HEK293 (cell line): ENCODE measurements at regions not wholly inside any gene's neighbourhood (a gene's known extent, or its start where the extent isn't known, plus 50 kb on each side); places are given as distances from the start of the nearest gene placed in this dataset.

Source experiments
- CTCF ChIA-PET: fragments of 350-600 bp; formaldehyde crosslinking; extraction: SDS; loops from one replicate; lab custom pipeline; 2021; ENCODE audit warnings: antibody characterized with exemption; lab: Yijun Ruan, JAX
- POLR2A ChIA-PET: fragments of 300-600 bp; formaldehyde crosslinking; extraction: SDS; loops from one replicate; lab custom pipeline; 2020; ENCODE audit warnings: antibody characterized with exemption, inconsistent platforms; lab: Yijun Ruan, JAX
- H3K27ac ChIP-seq: fragments of 200-500 bp; sonication (Bioruptor generic); 2 replicates; pipeline ENCODE4 v1.5.1; 2014; ENCODE audit warnings: low read depth, low read length, control low read depth, inconsistent platforms; ENCODE audit errors: extremely low read depth
- H3K36me3 ChIP-seq, 2 experiments: fragments of 200-500 bp in 1 of 2; sonication (Bioruptor generic) in 1 of 2; 1 replicate in 1 of 2; 2 replicates in 1 of 2; pipeline ENCODE4 v1.5.1; 2014 to 2017; ENCODE audit warnings: inconsistent platforms in 2 of 2, low read length in 2 of 2; ENCODE audit not compliant: control insufficient read depth in 2 of 2, insufficient read depth in 1 of 2
- H3K4me1 ChIP-seq: fragments of 200-500 bp; sonication (Bioruptor generic); 2 replicates; pipeline ENCODE4 v1.5.1; 2014; ENCODE audit warnings: mild to moderate bottlenecking, low read length, inconsistent platforms; ENCODE audit not compliant: control insufficient read depth, insufficient read depth
- H3K4me3 ChIP-seq: 2 replicates; pipeline ENCODE4 v1.5.1; 2011; ENCODE audit warnings: low read depth, mild to moderate bottlenecking, control low read depth, low read length, moderate library complexity
- H3K9me3 ChIP-seq: fragments of 200-500 bp; sonication (Bioruptor generic); 2 replicates; pipeline ENCODE4 v1.5.1; 2014; ENCODE audit warnings: low read depth, low read length, inconsistent platforms; ENCODE audit not compliant: control insufficient read depth, insufficient read depth
- EGR2 ChIP-seq: fragments of 450-650 bp; formaldehyde crosslinking; IDR thresholded peaks from 2 replicates; pipeline ENCODE4 v1.5.1; 2016; ENCODE audit warnings: low read depth, missing biosample characterization, missing genetic modification characterization
- GLI2 ChIP-seq: fragments of 450-650 bp; formaldehyde crosslinking; IDR thresholded peaks from 2 replicates; pipeline ENCODE4; 2017; ENCODE audit warnings: missing biosample characterization, missing genetic modification characterization, low read depth, borderline replicate concordance
- KLF8 ChIP-seq: fragments of 450-650 bp; formaldehyde crosslinking; IDR thresholded peaks from 2 replicates; pipeline ENCODE4 v1.5.1; 2016; ENCODE audit warnings: missing biosample characterization, missing genetic modification characterization
- SALL2 ChIP-seq: fragments of 450-650 bp; formaldehyde crosslinking; IDR thresholded peaks from 2 replicates; pipeline ENCODE4 v1.5.0; 2017; ENCODE audit warnings: missing biosample characterization, mild to moderate bottlenecking, missing genetic modification characterization, borderline replicate concordance
- SP7 ChIP-seq: fragments of 450-650 bp; formaldehyde crosslinking; IDR thresholded peaks from 2 replicates; pipeline ENCODE4 v1.5.1; 2016; ENCODE audit warnings: missing biosample characterization, missing genetic modification characterization
- ZBTB20 ChIP-seq: fragments of 450-650 bp; formaldehyde crosslinking; IDR thresholded peaks from 2 replicates; pipeline ENCODE4 v1.5.1; 2016; ENCODE audit warnings: missing biosample characterization, missing genetic modification characterization
- ZBTB48 ChIP-seq: fragments of 450-650 bp; formaldehyde crosslinking; IDR thresholded peaks from 2 replicates; pipeline ENCODE4 v1.5.1; 2016; ENCODE audit warnings: missing biosample characterization, missing genetic modification characterization
- ZFP69B ChIP-seq: fragments of 450-650 bp; formaldehyde crosslinking; IDR thresholded peaks from 2 replicates; pipeline ENCODE4 v1.5.1; 2016; ENCODE audit warnings: missing biosample characterization, missing genetic modification characterization
- ZNF114 ChIP-seq: fragments of 450-650 bp; formaldehyde crosslinking; IDR thresholded peaks from 2 replicates; pipeline ENCODE4 v1.5.0; 2017; ENCODE audit warnings: missing biosample characterization, missing genetic modification characterization
- ZNF211 ChIP-seq: fragments of 450-650 bp; formaldehyde crosslinking; IDR thresholded peaks from 2 replicates; pipeline ENCODE4 v1.5.1; 2016; ENCODE audit warnings: low read depth, missing biosample characterization, missing genetic modification characterization
- ZNF223 ChIP-seq: fragments of 450-650 bp; formaldehyde crosslinking; IDR thresholded peaks from 2 replicates; pipeline ENCODE4 v1.5.1; 2016; ENCODE audit warnings: missing biosample characterization, missing genetic modification characterization
- ZNF292 ChIP-seq: fragments of 450-650 bp; formaldehyde crosslinking; IDR thresholded peaks from 2 replicates; pipeline ENCODE4 v1.5.1; 2016; ENCODE audit warnings: low read depth, missing biosample characterization, missing genetic modification characterization, borderline replicate concordance
- ZNF311 ChIP-seq: fragments of 450-650 bp; formaldehyde crosslinking; IDR thresholded peaks from 2 replicates; pipeline ENCODE4 v1.5.1; 2017; ENCODE audit warnings: missing biosample characterization, missing genetic modification characterization, borderline replicate concordance
- ZNF362 ChIP-seq: fragments of 450-650 bp; formaldehyde crosslinking; IDR thresholded peaks from 2 replicates; pipeline ENCODE4 v1.5.1; 2016; ENCODE audit warnings: missing biosample characterization, missing genetic modification characterization
- ZNF394 ChIP-seq: fragments of 450-650 bp; formaldehyde crosslinking; IDR thresholded peaks from 2 replicates; pipeline ENCODE4 v1.5.1; 2016; ENCODE audit warnings: missing biosample characterization, missing genetic modification characterization, mild to moderate bottlenecking, moderate library complexity, borderline replicate concordance
- ZNF426 ChIP-seq: fragments of 450-650 bp; formaldehyde crosslinking; IDR thresholded peaks from 2 replicates; pipeline ENCODE4 v1.5.1; 2017; ENCODE audit warnings: missing biosample characterization, missing genetic modification characterization, mild to moderate bottlenecking, inconsistent platforms, moderate library complexity
- ZNF473 ChIP-seq: fragments of 450-650 bp; formaldehyde crosslinking; IDR thresholded peaks from 2 replicates; pipeline ENCODE4 v1.5.1; 2017; ENCODE audit warnings: missing biosample characterization, missing genetic modification characterization
- ZNF48 ChIP-seq: fragments of 450-650 bp; formaldehyde crosslinking; IDR thresholded peaks from 2 replicates; pipeline ENCODE4 v1.5.1; 2016; ENCODE audit warnings: missing biosample characterization, missing genetic modification characterization
- ZNF529 ChIP-seq: fragments of 450-650 bp; formaldehyde crosslinking; IDR thresholded peaks from 2 replicates; pipeline ENCODE4 v1.5.1; 2017; ENCODE audit warnings: missing genetic modification characterization, missing biosample characterization; ENCODE audit not compliant: insufficient replicate concordance
- ZNF548 ChIP-seq: fragments of 450-650 bp; formaldehyde crosslinking; IDR thresholded peaks from 2 replicates; pipeline ENCODE4 v1.5.1; 2016; ENCODE audit warnings: missing biosample characterization, missing genetic modification characterization
- ZNF571 ChIP-seq: fragments of 450-650 bp; formaldehyde crosslinking; IDR thresholded peaks from 2 replicates; pipeline ENCODE4 v1.5.0; 2017; ENCODE audit warnings: missing biosample characterization, missing genetic modification characterization
- ZNF654 ChIP-seq: fragments of 450-650 bp; formaldehyde crosslinking; IDR thresholded peaks from 2 replicates; pipeline ENCODE4 v1.5.1; 2016; ENCODE audit warnings: low read depth, missing biosample characterization, missing genetic modification characterization
- ZNF76 ChIP-seq: fragments of 450-650 bp; formaldehyde crosslinking; IDR thresholded peaks from 2 replicates; pipeline ENCODE4; 2016; ENCODE audit warnings: low read depth, missing biosample characterization, missing genetic modification characterization, borderline replicate concordance
- ZNF785 ChIP-seq: fragments of 450-650 bp; formaldehyde crosslinking; IDR thresholded peaks from 2 replicates; pipeline ENCODE4 v1.5.1; 2016; ENCODE audit warnings: missing biosample characterization, missing genetic modification characterization
- ZNF791 ChIP-seq: fragments of 450-650 bp; formaldehyde crosslinking; IDR thresholded peaks from 2 replicates; pipeline ENCODE4 v1.5.1; 2016; ENCODE audit warnings: missing biosample characterization, missing genetic modification characterization
- ZSCAN23 ChIP-seq: fragments of 450-650 bp; formaldehyde crosslinking; IDR thresholded peaks from 2 replicates; pipeline ENCODE4 v1.5.1; 2016; ENCODE audit warnings: missing biosample characterization, missing genetic modification characterization
- TF ChIP-seq, protein P1 (sequence below): IDR thresholded peaks from 2 replicates; pipeline ENCODE4 v1.6.1; 2011; ENCODE audit warnings: mild to moderate bottlenecking, low read depth, low read length, borderline replicate concordance
- TF ChIP-seq, protein P2 (sequence below): fragments of 450-650 bp; formaldehyde crosslinking; IDR thresholded peaks from 2 replicates; pipeline ENCODE4; 2016; ENCODE audit warnings: missing biosample characterization, missing genetic modification characterization

- TF ChIP-seq ZFP69B (tag by site-specific recombination) (no peak), ZNF114 (no peak)
Observed at GRCh38 chr6:155980014-155980767, 524.6 kb upstream of the NOX3 start (continued).

DNA sequence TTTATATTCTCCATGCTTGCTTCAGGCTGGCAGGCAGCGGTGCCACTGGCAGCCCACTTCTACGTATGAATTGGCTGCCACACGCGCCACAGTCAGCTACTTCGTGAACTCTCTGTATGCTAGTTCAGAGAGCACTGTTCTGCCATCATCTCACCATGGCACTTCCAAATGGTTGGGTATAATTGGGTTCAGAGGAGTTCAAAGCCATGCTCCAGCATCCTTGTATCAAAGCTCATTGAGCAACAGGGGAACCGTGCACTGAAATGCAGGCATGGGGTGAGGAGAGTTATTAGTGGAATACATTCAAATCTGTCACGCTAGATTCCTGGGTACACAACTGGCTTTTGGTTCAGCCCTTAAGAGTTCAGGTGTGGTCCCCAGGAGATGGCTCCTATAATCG lies 519.9 kb upstream of the NOX3 start:
- Histone ChIP-seq H3K27ac (no peak overlapping the region), H3K36me3 (no peaks in the 10 kb centered on the region), H3K9me3 (no peaks in the 10 kb centered on the region), H3K4me1 (no peaks in the 10 kb centered on the region), H3K4me3 (no peak overlapping the region)
- TF ChIP-seq ZNF311 (no peak), ZNF791 (tag by site-specific recombination) (no peak), SALL2 (tag by site-specific recombination) (no peak), ZNF223 (tag by site-specific recombination) (no peak), ZNF48 (tag by site-specific recombination) (no peak), ZNF76 (tag by site-specific recombination) (no peak), ZBTB20 (tag by site-specific recombination) (no peak), ZSCAN23 (tag by site-specific recombination) (no peak), ZNF426 (tag by site-specific recombination) (no peak), ZNF529 (tag by site-specific recombination) (no peak), ZNF654 (no peak)
- ChIA-PET POLR2A (no interaction called here), CTCF (no interaction called here)

DNA sequence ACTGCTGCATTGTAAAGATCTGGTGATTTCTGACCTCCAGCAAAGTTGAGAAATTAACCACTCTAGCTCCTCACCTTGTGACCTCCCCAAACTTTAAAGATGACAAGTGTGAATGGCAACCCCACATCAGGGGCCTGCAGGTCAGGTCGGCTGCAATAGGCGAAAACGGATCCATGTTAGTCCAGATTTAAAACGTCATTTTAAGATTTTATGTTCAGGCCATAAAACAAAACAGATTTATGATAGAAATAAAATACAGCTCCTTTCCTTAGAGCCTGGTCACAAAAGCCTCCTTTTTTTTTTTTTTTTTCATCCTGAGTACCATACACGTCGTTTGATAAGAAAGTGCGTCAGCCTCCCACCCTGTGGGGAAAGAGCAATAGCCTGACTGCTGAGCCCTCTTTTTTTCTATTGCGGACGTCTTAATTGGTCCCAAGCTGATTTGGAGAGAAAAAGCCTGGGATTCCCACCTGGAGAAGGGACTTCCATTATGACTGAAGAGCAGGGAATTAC lies 519.2 kb upstream of the NOX3 start:
- TF ChIP-seq ZNF785 (no peak), ZNF211 (tag by site-specific recombination) (no peak)
- H3K4me3 ChIP-seq, result no peak overlapping the region
- POLR2A ChIA-PET, result interaction anchor here (0.6 kb wide), 1 partner anchor 444 kb away, joined by 3 read pairs; no protein-coding TSS in a partner anchor
- no peak overlapping the region for H3K27ac ChIP-seq
- H3K36me3 ChIP-seq, result no peaks in the 10 kb centered on the region
- CTCF ChIA-PET, result interaction anchor here (0.7 kb wide), 1 partner anchor 34 kb away, joined by 3 read pairs; no protein-coding TSS in a partner anchor
- no peaks in the 10 kb centered on the region for H3K9me3 ChIP-seq
- H3K4me1 ChIP-seq, result no peaks in the 10 kb centered on the region

DNA sequence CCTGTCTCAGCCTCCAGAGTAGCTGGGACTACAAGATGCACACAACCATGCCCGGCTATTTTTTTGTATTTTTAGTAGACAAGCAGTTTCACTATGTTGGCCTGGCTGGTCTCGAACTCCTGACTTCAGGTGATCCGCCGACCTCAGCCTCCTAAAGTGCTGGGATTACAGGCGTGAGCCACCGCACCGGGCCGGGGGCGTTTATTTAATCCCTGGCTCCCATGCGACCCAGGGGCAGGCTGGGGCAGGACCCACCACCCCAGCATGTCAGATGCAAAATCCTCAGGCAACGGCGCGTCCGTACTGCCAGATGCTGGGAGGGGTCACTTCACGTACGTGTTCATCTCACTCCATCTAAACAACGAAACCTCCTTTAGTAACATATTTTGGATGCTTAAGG lies 518.7 kb upstream of the NOX3 start:
- no peaks in the 10 kb centered on the region for H3K4me1 ChIP-seq
- H3K9me3 ChIP-seq, result no peaks in the 10 kb centered on the region
- H3K4me3 ChIP-seq, result no peak overlapping the region
- POLR2A ChIA-PET, result interaction anchor here (0.6 kb wide), 1 partner anchor 445 kb away, joined by 3 read pairs; no protein-coding TSS in a partner anchor
- no peak overlapping the region for H3K27ac ChIP-seq
- CTCF ChIA-PET, result interaction anchor here (0.7 kb wide), 2 partner anchors 34 to 145 kb away, joined by 3 to 4 read pairs; no protein-coding TSS in a partner anchor
- H3K36me3 ChIP-seq, result no peaks in the 10 kb centered on the region
- TF ChIP-seq, protein P1, sequence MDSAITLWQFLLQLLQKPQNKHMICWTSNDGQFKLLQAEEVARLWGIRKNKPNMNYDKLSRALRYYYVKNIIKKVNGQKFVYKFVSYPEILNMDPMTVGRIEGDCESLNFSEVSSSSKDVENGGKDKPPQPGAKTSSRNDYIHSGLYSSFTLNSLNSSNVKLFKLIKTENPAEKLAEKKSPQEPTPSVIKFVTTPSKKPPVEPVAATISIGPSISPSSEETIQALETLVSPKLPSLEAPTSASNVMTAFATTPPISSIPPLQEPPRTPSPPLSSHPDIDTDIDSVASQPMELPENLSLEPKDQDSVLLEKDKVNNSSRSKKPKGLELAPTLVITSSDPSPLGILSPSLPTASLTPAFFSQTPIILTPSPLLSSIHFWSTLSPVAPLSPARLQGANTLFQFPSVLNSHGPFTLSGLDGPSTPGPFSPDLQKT, result no peak
- TF ChIP-seq ZNF362 (no peak), GLI2 (tag by site-specific recombination) (no peak), ZNF292 (tag by site-specific recombination) (no peak), ZNF548 (tag by site-specific recombination) (no peak), SP7 (tag by site-specific recombination) (no peak), ZBTB48 (tag by site-specific recombination) (no peak), EGR2 (tag by site-specific recombination) (no peak), ZNF473 (tag by site-specific recombination) (no peak), KLF8 (tag by site-specific recombination) (no peak), ZNF394 (tag by site-specific recombination) (no peak), ZNF571 (tag by site-specific recombination) (no peak)
- TF ChIP-seq, protein P2, sequence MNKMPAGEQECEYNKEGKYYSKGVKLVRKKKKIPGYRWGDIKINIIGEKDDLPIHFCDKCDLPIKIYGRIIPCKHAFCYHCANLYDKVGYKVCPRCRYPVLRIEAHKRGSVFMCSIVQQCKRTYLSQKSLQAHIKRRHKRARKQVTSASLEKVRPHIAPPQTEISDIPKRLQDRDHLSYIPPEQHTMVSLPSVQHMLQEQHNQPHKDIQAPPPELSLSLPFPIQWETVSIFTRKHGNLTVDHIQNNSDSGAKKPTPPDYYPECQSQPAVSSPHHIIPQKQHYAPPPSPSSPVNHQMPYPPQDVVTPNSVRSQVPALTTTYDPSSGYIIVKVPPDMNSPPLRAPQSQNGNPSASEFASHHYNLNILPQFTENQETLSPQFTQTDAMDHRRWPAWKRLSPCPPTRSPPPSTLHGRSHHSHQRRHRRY (tag by site-specific recombination), result no peak
